Panc1 (cell line): ENCODE measurements at regions not wholly inside any gene's neighbourhood (a gene's known extent, or its start where the extent isn't known, plus 50 kb on each side); places are given as distances from the start of the nearest gene placed in this dataset.

ENCODE experiments used
- ATAC-seq: fragments of 200-7000 bp; cut with Tn5 transposase; 2 replicates; pipeline ENCODE4 v1.9.1; 2020; ENCODE audit warnings: mild to moderate bottlenecking, moderate library complexity
- BruUV-seq: library from RNA; stranded (reverse); fragments of 400-500 nt; replicated peaks from 2 replicates; lab custom pipeline; 2021; lab: Mats Ljungman, UMichigan
- CTCF ChIA-PET: fragments of 300-600 bp; sonication (Branson Sonifier 250); formaldehyde crosslinking; loops from one replicate; lab custom pipeline; 2022; ENCODE audit warnings: antibody characterized with exemption; lab: Charles Lee
- POLR2A ChIA-PET: fragments of 300-600 bp; sonication (Branson Sonifier 250); formaldehyde crosslinking; loops from one replicate; lab custom pipeline; 2022; ENCODE audit warnings: antibody characterized with exemption; lab: Charles Lee
- DNase-seq: peaks from one replicate; pipeline ENCODE4 v3.0.0-alpha.2; 2010; ENCODE audit warnings: low read depth, low spot score
- H3K27ac ChIP-seq: 2 replicates; pipeline ENCODE4 v1.5.1; 2011; ENCODE audit warnings: mild to moderate bottlenecking, low read length, inconsistent platforms
- H3K27me3 ChIP-seq: fragments of 200-500 bp; sonication (Bioruptor generic); 2 replicates; pipeline ENCODE4 v1.6.0; 2014; ENCODE audit warnings: low read length, inconsistent platforms; ENCODE audit not compliant: control insufficient read depth, insufficient read depth
- H3K36me3 ChIP-seq: fragments of 200-500 bp; sonication (Bioruptor generic); 2 replicates; pipeline ENCODE4 v1.5.1; 2014; ENCODE audit warnings: inconsistent platforms, mild to moderate bottlenecking, low read length, moderate library complexity; ENCODE audit not compliant: control insufficient read depth, insufficient read depth
- H3K4me1 ChIP-seq: 2 replicates; pipeline ENCODE4 v1.5.1; 2011; ENCODE audit warnings: inconsistent platforms, mild to moderate bottlenecking, low read length, moderate library complexity; ENCODE audit not compliant: control insufficient read depth, insufficient read depth
- H3K4me3 ChIP-seq, 2 experiments: 2 replicates each; pipeline ENCODE4 v1.5.1; 2011 to 2012; ENCODE audit warnings: low read depth in 2 of 2, low read length in 2 of 2, mild to moderate bottlenecking in 2 of 2, inconsistent platforms in 1 of 2, moderate library complexity in 1 of 2
- H3K9me3 ChIP-seq: fragments of 200-500 bp; sonication (Bioruptor generic); 2 replicates; pipeline ENCODE4 v1.5.1; 2014; ENCODE audit warnings: low read depth, mild to moderate bottlenecking, inconsistent platforms, low read length, moderate library complexity; ENCODE audit not compliant: control insufficient read depth, insufficient read depth
- CTCF ChIP-seq: fragments of 450-650 bp; IDR thresholded peaks from 2 replicates; pipeline ENCODE4 v1.5.1; 2017; ENCODE audit warnings: mild to moderate bottlenecking
- POLR2AphosphoS5 ChIP-seq: IDR thresholded peaks from 2 replicates; pipeline ENCODE4 v1.6.1; 2012; ENCODE audit warnings: mild to moderate bottlenecking, low read depth, low read length, moderate library complexity
- REST ChIP-seq, 2 experiments: IDR thresholded peaks; 2 replicates each; pipeline ENCODE4 v1.6.1; 2011 to 2012; ENCODE audit warnings: low read depth in 2 of 2, control low read depth in 1 of 2, low read length in 1 of 2, mild to moderate bottlenecking in 1 of 2, moderate library complexity in 1 of 2; ENCODE audit not compliant: insufficient read depth in 1 of 2
- SIN3A ChIP-seq: IDR thresholded peaks from 2 replicates; pipeline ENCODE4 v1.6.1; 2012; ENCODE audit warnings: low read depth, mild to moderate bottlenecking, low read length, moderate library complexity, borderline replicate concordance; ENCODE audit not compliant: insufficient read depth
- TCF7L2 ChIP-seq: IDR thresholded peaks from 2 replicates; pipeline ENCODE4 v1.6.1; 2011; ENCODE audit warnings: mild to moderate bottlenecking, low read depth, low read length, inconsistent platforms
- in situ Hi-C: cut with HindIII; loops from 2 replicates; pipeline ENCODE4 v1.10.0; 2016; ENCODE audit warnings: low sequenced_read_pairs, low pct_unique_long_range_greater_than_20kb
- intact Hi-C: fragments of 100-400 bp; cut with micrococcal nuclease; formaldehyde crosslinking; loops from one replicate; pipeline ENCODE4 v1.10.0; 2022; ENCODE audit not compliant: unreplicated experiment

GRCh38 chr1:22286491-22286890 is 143.6 kb upstream of the WNT4 start:
- no TSS peak for BruUV-seq
- Histone ChIP-seq H3K4me3 (no peak overlapping the region), H3K9me3 (no peaks in the 10 kb centered on the region), H3K4me1 (no peaks in the 10 kb centered on the region), H3K27me3 (no peaks in the 10 kb centered on the region), H3K36me3 (no peaks in the 10 kb centered on the region), H3K27ac (no peak overlapping the region)
- no peak for ATAC-seq
- ChIA-PET CTCF (no interaction called here), POLR2A (no interaction called here)
- in situ Hi-C loops, result no loop called here
- no peak for DNase-seq
- TF ChIP-seq TCF7L2, result no peak
- no peak for TF ChIP-seq CTCF
- intact Hi-C loops, result no loop called here

- Histone ChIP-seq H3K27me3 (no peaks in the 10 kb centered on the region), H3K27ac (no peak overlapping the region), H3K9me3 (no peaks in the 10 kb centered on the region), H3K36me3 (no peaks in the 10 kb centered on the region), H3K4me3 (no peak overlapping the region), H3K4me1 (no peaks in the 10 kb centered on the region)
- ChIA-PET POLR2A (no interaction called here), CTCF (no interaction called here)
- TF ChIP-seq SIN3A (no peak), TCF7L2 (no peak), REST (IDR thresholded peaks at IDR 0.05; ENCODE audit: insufficient read depth in 1 of 2, low read depth in 2 of 2, low read length in 1 of 2) (no peak), POLR2AphosphoS5 (no peak), CTCF (no peak)
- BruUV-seq, result no TSS peak
- ATAC-seq, result no peak
- DNase-seq, result no peak
- in situ Hi-C loops, result no loop called here
- intact Hi-C loops, result no loop called here
Measured at GRCh38 chr1:22287273-22287672, 144.4 kb upstream of the WNT4 start.
